ENCODE measurements at regions not wholly inside any gene's neighbourhood (a gene's known extent, or its start where the extent isn't known, plus 50 kb on each side); places are given as distances from the start of the nearest gene placed in this dataset.

DNA sequence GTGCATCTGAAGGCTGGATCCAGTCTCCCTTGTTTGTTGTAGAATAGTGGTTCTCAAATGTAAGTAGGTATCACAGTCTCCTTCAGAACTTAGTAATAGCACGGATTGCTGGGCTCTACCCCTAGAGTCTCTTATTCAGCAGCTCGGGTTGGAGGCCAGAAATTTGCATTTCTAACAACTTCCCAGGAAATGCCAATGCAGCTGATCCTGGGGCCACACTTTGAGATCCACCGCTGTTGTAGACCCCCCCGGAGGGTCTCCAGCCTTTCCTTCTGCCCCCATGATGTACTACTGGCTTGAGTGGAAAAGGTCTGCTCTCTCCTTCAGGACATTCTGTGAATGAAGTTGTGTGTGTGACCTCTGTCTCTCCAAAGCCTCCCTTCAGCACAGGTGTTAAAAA lies 153.8 kb upstream of the CTNNB1 start:
- TF ChIP-seq, protein P1, sequence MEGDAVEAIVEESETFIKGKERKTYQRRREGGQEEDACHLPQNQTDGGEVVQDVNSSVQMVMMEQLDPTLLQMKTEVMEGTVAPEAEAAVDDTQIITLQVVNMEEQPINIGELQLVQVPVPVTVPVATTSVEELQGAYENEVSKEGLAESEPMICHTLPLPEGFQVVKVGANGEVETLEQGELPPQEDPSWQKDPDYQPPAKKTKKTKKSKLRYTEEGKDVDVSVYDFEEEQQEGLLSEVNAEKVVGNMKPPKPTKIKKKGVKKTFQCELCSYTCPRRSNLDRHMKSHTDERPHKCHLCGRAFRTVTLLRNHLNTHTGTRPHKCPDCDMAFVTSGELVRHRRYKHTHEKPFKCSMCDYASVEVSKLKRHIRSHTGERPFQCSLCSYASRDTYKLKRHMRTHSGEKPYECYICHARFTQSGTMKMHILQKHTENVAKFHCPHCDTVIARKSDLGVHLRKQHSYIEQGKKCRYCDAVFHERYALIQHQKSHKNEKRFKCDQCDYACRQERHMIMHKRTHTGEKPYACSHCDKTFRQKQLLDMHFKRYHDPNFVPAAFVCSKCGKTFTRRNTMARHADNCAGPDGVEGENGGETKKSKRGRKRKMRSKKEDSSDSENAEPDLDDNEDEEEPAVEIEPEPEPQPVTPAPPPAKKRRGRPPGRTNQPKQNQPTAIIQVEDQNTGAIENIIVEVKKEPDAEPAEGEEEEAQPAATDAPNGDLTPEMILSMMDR (IDR thresholded peaks at IDR 0.05): no peak
- no peak for TF ChIP-seq POLR2A (IDR thresholded peaks at IDR 0.05)
- no peak for TF ChIP-seq POLR2AphosphoS5 (IDR thresholded peaks at IDR 0.05)

Measured in breast epithelium (tissue), 3 donors.